IMR-90 (cell line): ENCODE measurements at regions not wholly inside any gene's neighbourhood (a gene's known extent, or its start where the extent isn't known, plus 50 kb on each side); places are given as distances from the start of the nearest gene placed in this dataset.

Experiments
- CHD1 ChIP-seq: IDR thresholded peaks from 2 replicates; pipeline ENCODE4 v1.6.1; 2012; ENCODE audit warnings: low read depth, low read length, improper control_type of control experiment
- CTCF ChIP-seq: conservative IDR thresholded peaks from 2 replicates; pipeline ENCODE4 v1.5.1; 2012; ENCODE audit warnings: mild to moderate bottlenecking, low read depth, low read length, improper control_type of control experiment
- FOS ChIP-seq: fragments of 150-350 bp; IDR thresholded peaks from 2 replicates; pipeline ENCODE4 v1.6.1; 2016; ENCODE audit warnings: low read depth, low read length
- MAFK ChIP-seq: IDR thresholded peaks from 2 replicates; pipeline ENCODE4 v1.6.1; 2012; ENCODE audit warnings: low read depth, low read length, improper control_type of control experiment
- POLR2A ChIP-seq: IDR thresholded peaks from 2 replicates; pipeline ENCODE4 v1.6.1; 2012; ENCODE audit warnings: mild to moderate bottlenecking, low read depth, low read length
- RAD21 ChIP-seq: IDR thresholded peaks from 2 replicates; pipeline ENCODE4 v1.6.1; 2012; ENCODE audit warnings: low read length, improper control_type of control experiment
- RFX5 ChIP-seq: IDR thresholded peaks from 2 replicates; pipeline ENCODE4 v1.8.0; 2012; ENCODE audit warnings: low read depth, mild to moderate bottlenecking, low read length, moderate library complexity
- SMC3 ChIP-seq: fragments of 150-350 bp; IDR thresholded peaks from 2 replicates; pipeline ENCODE4 v1.6.1; 2016; ENCODE audit warnings: low read depth, mild to moderate bottlenecking, antibody characterized with exemption, low read length, moderate library complexity

GRCh38 chr1:192441492-192441891 is 124.7 kb downstream of the RGS21 start:
- TF ChIP-seq CHD1 (no peak), CTCF (no peak), POLR2A (no peak), MAFK (no peak), RAD21 (no peak), RFX5 (no peak), FOS (no peak), SMC3 (no peak)
